ENCODE measurements at regions not wholly inside any gene's neighbourhood (a gene's known extent, or its start where the extent isn't known, plus 50 kb on each side); places are given as distances from the start of the nearest gene placed in this dataset.
"Not testable (repeated sequence)": the region's sequence is repeated elsewhere in the genome, so short reads cannot be mapped to it uniquely, and the experiment has no call there.

GRCh38 chr10:9579110-9579705 lies 1438.5 kb upstream of the CELF2 start:
- no peak for DNase-seq (ENCODE audit: low read depth in 2 of 2, low spot score in 1 of 2)

DNA sequence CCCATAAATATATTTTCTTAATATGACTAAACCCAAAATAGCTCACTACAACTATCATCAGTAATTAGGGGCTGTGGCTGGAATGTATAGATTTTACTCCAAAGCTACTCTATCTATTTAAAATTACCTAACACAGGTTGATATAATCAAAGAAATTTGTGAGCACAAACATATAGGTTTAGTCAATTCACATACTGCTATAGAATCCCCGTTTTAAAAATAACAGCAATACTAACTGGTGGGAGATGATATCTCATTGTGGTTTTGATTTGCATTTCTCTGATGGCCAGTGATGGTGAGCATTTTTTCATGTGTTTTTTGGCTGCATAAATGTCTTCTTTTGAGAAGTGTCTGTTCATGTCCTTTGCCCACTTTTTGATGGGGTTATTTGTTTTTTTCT lies 1434.9 kb upstream of the CELF2 start:
- DNase-seq (ENCODE audit: low read depth in 2 of 2, low spot score in 1 of 2), result not testable (repeated sequence)

- no peak for DNase-seq (ENCODE audit: low read depth in 2 of 2, low spot score in 1 of 2)
Observed at GRCh38 chr10:9596368-9596920, 1421.2 kb upstream of the CELF2 start.

- DNase-seq (ENCODE audit: low read depth in 2 of 2, low spot score in 1 of 2), result no peak
Observed at GRCh38 chr10:9602998-9603397, 1414.7 kb upstream of the CELF2 start.

GRCh38 chr10:9603972-9604371 lies 1413.7 kb upstream of the CELF2 start:
- DNase-seq (ENCODE audit: low read depth in 2 of 2, low spot score in 1 of 2), result no peak

GRCh38 chr10:9605231-9605630 lies 1412.4 kb upstream of the CELF2 start:
- DNase-seq (ENCODE audit: low read depth in 2 of 2, low spot score in 1 of 2), result no peak

DNA sequence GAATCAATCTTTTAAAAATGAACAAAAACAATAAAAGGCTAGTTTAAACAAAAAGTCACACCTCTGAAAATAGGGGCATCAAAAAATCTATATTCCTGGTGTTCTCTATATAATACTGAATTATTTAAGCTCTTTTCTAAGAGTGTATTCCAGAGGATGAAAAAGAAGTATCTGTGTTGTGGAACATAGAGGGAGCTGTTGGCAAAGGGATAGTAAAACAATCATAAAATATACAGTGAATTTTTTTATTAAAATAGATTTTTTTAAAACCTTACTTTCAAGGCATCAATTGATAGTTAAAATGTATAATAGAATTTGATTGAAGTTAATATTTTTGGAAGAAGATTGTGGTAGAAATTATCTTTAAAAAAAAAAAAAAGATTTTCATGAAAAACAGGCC lies 1409.1 kb upstream of the CELF2 start:
- DNase-seq (ENCODE audit: low read depth in 2 of 2, low spot score in 1 of 2), result no peak

- no peak for DNase-seq (ENCODE audit: low read depth in 2 of 2, low spot score in 1 of 2)
Observed at GRCh38 chr10:9613338-9614075, 1404.2 kb upstream of the CELF2 start.

DNA sequence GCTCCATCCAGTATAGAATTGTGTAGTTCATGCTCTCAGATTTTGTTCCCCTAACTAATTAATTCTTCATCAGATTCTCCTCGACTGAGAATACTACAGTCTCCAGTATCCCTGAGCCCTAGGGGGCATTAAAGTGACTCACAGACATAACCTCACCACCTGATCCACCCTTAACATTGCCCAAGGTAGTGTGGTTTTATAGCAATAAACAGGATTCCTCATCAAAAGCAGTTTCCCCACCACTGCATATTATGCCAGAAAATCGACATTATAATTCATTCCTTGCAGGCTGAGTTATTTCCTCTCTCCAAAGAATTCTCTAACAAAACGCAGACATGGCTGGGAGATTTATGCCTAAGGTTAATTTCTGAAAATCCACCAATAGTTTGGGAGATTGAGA lies 1402.5 kb upstream of the CELF2 start:
- DNase-seq (ENCODE audit: low read depth in 2 of 2, low spot score in 1 of 2), result no peak

GRCh38 chr10:9621216-9621615 lies 1396.5 kb upstream of the CELF2 start:
- DNase-seq (ENCODE audit: low read depth in 2 of 2, low spot score in 1 of 2), result no peak

DNA sequence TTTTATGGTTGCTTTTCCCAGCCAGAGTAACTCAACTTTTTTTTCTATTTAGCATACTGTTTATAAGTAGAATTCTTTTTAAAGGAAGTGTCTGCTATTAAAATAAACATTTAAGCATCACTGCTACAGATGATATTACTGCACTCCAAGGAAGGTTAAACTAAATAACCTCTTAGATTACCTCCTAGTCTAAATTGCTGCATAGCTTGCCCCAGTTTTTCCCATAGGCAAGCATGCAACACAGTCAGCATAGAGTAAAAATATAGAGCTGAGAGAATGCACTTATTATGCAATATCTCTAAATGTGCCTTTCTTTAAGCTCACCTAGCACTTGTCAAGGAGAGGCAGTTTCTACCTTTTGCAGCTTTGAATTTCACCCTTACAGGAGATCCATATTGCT lies 1392.4 kb upstream of the CELF2 start:
- no peak for DNase-seq (ENCODE audit: low read depth in 2 of 2, low spot score in 1 of 2)

DNA sequence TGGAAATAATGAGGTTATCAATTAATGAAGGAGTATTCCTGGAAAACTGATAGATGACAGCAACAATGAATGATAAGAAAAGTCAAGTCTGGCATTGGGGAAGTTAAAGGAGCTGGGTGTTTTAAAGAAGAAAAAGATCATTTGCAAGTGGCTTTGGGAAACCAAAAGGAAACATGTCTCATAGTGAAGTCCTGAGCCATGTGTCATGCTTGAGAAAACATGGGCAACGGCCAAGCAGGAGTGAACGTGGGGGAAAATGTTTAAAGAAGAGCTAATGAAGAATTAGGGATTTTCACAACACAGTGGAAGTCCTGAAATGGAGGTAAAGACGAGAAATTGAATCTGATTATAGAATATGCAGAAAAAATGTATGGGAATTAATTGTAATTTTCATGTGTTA lies 1383.2 kb upstream of the CELF2 start:
- DNase-seq (ENCODE audit: low read depth in 2 of 2, low spot score in 1 of 2), result no peak

- no peak for DNase-seq (ENCODE audit: low read depth in 2 of 2, low spot score in 1 of 2)
Observed at GRCh38 chr10:9635691-9636090, 1382.0 kb upstream of the CELF2 start.

DNA sequence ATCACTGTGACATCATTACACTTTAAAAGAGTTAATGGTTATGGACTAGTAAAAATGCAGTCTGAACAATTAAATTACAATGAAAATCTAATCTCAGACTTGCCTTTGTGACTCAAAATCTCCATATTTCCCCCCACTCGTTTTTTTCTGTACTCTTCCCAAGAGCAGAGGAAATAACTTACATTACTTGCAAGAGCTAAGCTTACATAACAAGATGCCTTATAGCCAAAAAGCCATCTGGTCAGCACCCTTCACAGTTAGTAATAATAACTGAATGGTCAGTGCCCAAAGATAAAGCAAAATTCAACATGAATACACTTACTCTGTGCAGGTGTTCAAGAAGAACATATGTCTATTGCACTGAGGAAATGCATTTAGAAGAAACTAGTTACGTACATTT lies 1381.5 kb upstream of the CELF2 start:
- no peak for DNase-seq (ENCODE audit: low read depth in 2 of 2, low spot score in 1 of 2)

DNA sequence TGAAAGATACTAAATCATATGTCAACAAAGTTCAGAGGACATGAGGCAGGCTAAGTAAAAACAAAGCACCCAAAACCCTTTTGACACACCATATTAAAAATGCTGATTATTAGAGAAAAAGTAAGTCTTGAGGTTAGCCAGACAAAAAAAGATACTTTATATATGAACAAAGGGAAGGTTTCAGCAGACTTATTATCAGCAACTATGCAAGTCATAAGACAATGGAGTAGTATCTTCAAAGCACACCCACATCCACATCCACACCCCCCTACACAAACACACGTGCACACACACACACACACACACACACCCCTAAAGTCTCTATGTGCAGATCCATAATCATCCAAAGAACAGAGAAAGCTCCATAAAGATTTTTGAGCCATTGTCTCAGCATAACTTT lies 1373.9 kb upstream of the CELF2 start:
- DNase-seq (ENCODE audit: low read depth in 2 of 2, low spot score in 1 of 2), result no peak

GRCh38 chr10:9645404-9645803 lies 1372.3 kb upstream of the CELF2 start:
- DNase-seq (ENCODE audit: low read depth in 2 of 2, low spot score in 1 of 2), result no peak

- no peak for DNase-seq (ENCODE audit: low read depth in 2 of 2, low spot score in 1 of 2)
Observed at GRCh38 chr10:9645928-9646600, 1371.6 kb upstream of the CELF2 start.

DNA sequence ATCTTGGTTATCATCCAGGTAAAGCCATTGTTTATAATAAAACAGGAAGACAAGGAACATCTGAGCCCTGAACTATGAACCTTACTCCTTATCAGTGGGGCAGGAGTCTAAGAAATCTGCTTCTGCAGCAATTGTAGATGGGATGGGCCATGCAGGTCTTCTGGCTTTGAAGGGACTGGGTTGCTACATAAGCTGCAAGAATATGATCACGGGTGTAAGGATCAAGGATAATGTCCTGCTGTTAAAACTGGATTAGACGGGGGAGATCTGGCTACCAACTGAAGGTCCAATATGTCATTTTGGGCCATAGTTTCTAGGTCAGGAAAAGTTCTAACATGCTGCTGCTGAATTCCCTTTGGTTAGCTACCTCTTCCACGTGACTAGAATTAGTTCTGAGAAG lies 1363.4 kb upstream of the CELF2 start:
- DNase-seq (ENCODE audit: low read depth in 2 of 2, low spot score in 1 of 2), result no peak

GRCh38 chr10:9656386-9656785 lies 1361.3 kb upstream of the CELF2 start:
- DNase-seq (ENCODE audit: low read depth in 2 of 2, low spot score in 1 of 2), result no peak

DNA sequence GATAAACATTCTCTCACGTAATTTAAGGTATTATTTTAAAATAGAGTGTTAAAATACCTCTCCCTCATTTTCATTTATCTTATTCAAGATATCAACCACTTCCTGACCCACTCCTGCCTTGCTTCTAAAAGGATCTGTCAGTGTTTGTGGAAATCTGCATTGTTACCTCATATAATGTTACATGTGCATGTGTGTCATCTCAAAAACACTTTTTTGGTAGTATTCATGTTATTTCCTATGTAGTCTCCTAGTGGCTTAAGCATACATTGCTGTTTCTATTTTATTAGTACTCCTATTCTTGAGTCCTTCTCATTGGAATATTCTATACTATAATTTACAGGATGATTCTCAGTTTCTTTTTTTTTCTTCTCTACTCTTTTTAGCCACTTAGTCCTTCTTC lies 1360.7 kb upstream of the CELF2 start:
- DNase-seq (ENCODE audit: low read depth in 2 of 2, low spot score in 1 of 2), result no peak

DNA sequence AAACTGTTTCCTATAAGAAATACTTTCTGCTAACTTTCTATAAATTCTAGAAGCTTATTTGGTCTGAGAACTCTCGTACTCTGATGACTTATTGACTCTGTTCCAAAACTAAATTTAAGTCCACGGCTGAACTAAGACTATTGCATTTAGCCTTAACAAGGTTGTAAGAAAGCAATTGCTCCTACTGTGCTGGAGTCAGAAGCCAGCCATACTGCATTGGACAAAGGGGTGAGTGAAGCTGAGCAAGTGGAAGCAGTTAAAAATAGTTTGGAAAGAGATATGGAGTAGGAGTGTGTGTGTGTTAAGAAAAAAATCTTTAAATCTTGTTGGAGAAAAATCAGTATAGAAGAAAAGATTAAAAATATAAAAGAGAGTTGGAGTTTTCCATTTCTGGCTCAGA lies 1360.1 kb upstream of the CELF2 start:
- no peak for DNase-seq (ENCODE audit: low read depth in 2 of 2, low spot score in 1 of 2)

- no peak for DNase-seq (ENCODE audit: low read depth in 2 of 2, low spot score in 1 of 2)
Observed at GRCh38 chr10:9668411-9668810, 1349.3 kb upstream of the CELF2 start.
